Bronchial epithelial cell (primary cell): ENCODE measurements at regions not wholly inside any gene's neighbourhood (a gene's known extent, or its start where the extent isn't known, plus 50 kb on each side); places are given as distances from the start of the nearest gene placed in this dataset.

Experiments
- DNase-seq: peaks from one replicate; pipeline ENCODE4 v3.0.0-alpha.2; 2010; ENCODE audit warnings: low read depth
- FAIRE-seq: peaks from 2 replicates; lab custom pipeline; 2011; peaks lifted over from hg19 to GRCh38; lab: Jason Lieb, UNC
- H3K27me3 ChIP-seq: 2 replicates; pipeline ENCODE4 v1.5.1; 2011; ENCODE audit warnings: low read length; ENCODE audit not compliant: control insufficient read depth, insufficient read depth
- H3K36me3 ChIP-seq: 2 replicates; pipeline ENCODE4 v1.5.1; 2011; ENCODE audit warnings: low read length; ENCODE audit not compliant: control insufficient read depth, insufficient read depth
- H3K4me3 ChIP-seq: 2 replicates; pipeline ENCODE4 v1.5.1; 2011; ENCODE audit warnings: mild to moderate bottlenecking, low read depth, low read length, control low read depth
- TF ChIP-seq, protein P1 (sequence below): IDR thresholded peaks from 2 replicates; pipeline ENCODE4 v1.5.1; 2011; ENCODE audit warnings: mild to moderate bottlenecking, moderate library complexity, low read length, control low read depth, inconsistent platforms; ENCODE audit not compliant: insufficient read depth, severe bottlenecking

DNA sequence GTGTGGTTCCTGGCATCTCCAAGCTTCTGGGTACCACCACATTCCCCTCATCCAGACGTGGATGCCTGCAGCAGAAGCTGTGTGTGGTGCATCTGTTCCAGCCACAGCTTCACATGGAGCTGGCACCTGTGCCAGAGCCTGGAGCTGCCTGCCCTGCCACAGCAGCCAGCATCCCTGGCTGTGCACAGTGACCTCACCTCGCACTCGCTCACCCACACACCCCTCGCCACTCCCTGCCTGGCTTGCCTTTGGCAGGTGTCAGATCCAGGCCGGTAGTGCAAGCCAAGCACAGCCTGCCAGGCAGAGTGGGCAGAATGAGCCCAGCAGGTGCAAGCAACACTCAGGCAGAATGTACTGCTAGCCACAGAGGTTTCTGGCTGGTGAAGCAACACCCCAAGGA is 59.9 kb upstream of the DYNC1I2 start:
- DNase-seq (no peak), FAIRE-seq (no peak)
- no peaks in the 10 kb centered on the region for H3K27me3 ChIP-seq
- H3K4me3 ChIP-seq: no peak overlapping the region
- H3K36me3 ChIP-seq: no peaks in the 10 kb centered on the region
- TF ChIP-seq, protein P1, sequence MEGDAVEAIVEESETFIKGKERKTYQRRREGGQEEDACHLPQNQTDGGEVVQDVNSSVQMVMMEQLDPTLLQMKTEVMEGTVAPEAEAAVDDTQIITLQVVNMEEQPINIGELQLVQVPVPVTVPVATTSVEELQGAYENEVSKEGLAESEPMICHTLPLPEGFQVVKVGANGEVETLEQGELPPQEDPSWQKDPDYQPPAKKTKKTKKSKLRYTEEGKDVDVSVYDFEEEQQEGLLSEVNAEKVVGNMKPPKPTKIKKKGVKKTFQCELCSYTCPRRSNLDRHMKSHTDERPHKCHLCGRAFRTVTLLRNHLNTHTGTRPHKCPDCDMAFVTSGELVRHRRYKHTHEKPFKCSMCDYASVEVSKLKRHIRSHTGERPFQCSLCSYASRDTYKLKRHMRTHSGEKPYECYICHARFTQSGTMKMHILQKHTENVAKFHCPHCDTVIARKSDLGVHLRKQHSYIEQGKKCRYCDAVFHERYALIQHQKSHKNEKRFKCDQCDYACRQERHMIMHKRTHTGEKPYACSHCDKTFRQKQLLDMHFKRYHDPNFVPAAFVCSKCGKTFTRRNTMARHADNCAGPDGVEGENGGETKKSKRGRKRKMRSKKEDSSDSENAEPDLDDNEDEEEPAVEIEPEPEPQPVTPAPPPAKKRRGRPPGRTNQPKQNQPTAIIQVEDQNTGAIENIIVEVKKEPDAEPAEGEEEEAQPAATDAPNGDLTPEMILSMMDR: no peak

DNA sequence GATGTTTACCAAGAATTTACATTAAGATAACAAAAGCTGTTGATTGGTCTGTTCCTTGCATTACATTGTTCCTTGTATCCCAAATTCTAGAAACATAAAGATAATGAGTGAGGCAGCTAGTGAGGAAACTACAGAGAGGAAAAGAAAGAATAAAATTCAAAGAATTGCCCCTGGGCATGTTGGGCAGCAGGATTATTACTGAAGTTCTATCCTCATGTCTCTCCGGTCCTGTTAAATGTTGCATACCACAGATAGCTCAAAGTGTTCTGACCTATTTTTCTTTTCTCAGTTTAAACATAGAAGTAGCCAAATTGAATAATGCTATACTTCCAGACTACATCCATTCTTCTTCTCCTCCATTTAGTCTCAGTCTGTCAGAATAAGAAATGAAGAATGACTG is 58.2 kb upstream of the DYNC1I2 start:
- TF ChIP-seq, protein P1: no peak
- no peaks in the 10 kb centered on the region for H3K27me3 ChIP-seq
- no peak overlapping the region for H3K4me3 ChIP-seq
- no peaks in the 10 kb centered on the region for H3K36me3 ChIP-seq
- DNase-seq: no peak
- FAIRE-seq: no peak

DNA sequence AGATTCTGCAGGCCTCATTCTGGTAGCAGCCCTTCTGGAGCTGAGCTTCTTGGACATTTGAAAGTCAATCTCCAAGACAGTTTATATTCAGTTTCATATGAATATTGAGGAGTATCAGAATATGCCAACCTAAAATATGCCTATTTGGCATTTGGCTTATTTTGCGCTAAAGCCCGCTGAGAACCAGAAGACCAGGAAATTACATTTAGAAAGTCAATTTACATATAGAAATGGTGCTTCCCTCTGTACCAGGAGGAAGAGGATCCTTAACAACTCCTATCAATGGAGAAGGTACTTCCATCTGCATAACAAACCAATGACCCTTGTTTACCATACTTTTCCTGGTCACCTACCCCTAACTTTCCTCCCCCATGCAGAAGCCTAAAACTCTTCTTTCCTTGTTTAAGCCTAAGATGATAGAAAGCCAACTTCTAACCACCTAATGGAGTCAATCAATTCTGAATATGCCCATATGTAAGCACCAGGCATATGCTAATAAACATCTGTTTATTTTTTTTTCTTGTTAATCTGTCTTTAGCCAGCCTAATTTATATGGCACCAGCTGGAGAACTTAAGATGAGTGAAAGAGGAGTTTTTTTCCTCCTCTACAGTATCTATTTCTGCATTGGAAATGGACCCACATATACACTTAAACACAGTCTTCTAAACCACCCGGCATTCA is 57.0 kb upstream of the DYNC1I2 start:
- Histone ChIP-seq H3K27me3 (no peaks in the 10 kb centered on the region), H3K4me3 (no peak overlapping the region), H3K36me3 (no peaks in the 10 kb centered on the region)
- TF ChIP-seq, protein P1: no peak
- no peak for DNase-seq
- FAIRE-seq: no peak

DNA sequence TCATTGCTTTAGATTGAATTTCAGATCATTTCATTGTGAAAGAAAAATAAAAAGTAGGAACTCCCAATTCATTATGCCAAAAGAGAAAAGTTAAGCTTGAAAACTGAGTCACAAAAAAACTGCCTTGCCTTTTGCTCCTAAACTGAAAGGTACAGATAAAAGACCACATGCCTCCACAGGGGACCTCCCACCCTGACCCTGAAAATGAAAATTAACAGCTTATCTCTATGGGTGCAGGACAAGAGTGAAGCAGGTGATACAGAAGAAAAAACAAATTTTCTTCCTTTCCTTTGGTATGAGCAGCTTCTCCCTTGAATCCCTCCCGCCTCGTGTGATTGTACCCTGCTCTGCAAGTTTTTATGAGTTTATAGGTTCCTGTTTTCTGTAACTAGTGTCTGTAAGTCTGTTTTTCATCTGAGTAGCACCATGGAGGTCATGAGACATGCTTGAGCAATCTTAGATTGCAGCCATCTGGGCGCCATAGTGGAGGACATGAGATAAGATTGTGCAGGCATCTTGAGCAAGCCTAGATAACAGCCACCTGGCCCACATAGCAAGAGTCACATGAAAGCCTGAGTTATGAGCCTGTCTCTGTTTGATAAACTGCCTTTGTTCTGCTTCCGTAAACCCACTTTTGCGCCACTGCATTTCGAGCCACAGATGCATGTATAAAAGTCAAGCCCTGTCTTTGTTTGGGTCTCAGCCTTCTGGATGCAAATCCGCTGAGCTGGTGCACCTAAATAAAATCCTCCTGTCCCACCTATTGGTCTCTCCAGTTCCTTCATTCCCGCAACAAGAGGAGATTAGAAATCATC is 56.2 kb upstream of the DYNC1I2 start:
- Histone ChIP-seq H3K4me3 (no peak overlapping the region), H3K36me3 (no peaks in the 10 kb centered on the region), H3K27me3 (no peaks in the 10 kb centered on the region)
- TF ChIP-seq, protein P1: no peak
- no peak for DNase-seq
- peak; percentile 43 for FAIRE-seq
